ENCODE measurements at regions not wholly inside any gene's neighbourhood (a gene's known extent, or its start where the extent isn't known, plus 50 kb on each side); places are given as distances from the start of the nearest gene placed in this dataset.

GRCh38 chr9:75669721-75670120, 220.8 kb upstream of the PCSK5 start:
- DNase-seq (ENCODE audit: unreplicated experiment) = no peak
- Mint-ChIP-seq H3K27me3 (ENCODE audit: insufficient read depth, unreplicated experiment) (no peaks in the 10 kb centered on the region), H3K27ac (ENCODE audit: low read depth, unreplicated experiment) (no peak overlapping the region), H3K4me3 (ENCODE audit: unreplicated experiment) (no peak overlapping the region), H3K4me1 (ENCODE audit: insufficient read depth, unreplicated experiment) (no peaks in the 10 kb centered on the region), H3K36me3 (ENCODE audit: insufficient read depth, unreplicated experiment) (peaks cover 7% of the 10 kb centered on the region), H3K9me3 (ENCODE audit: unreplicated experiment) (peaks cover 37% of the 10 kb centered on the region)
- TF ChIP-seq CTCF (IDR thresholded peaks at IDR 0.05; ENCODE audit: unreplicated experiment) = no peak
- CTCF ChIA-PET = no interaction called here
- no TSS peak for BruUV-seq (replicated peaks)
- POLR2A ChIA-PET = no interaction called here
- intact Hi-C loops (cut with micrococcal nuclease) = no loop called here

- TF ChIP-seq CTCF (IDR thresholded peaks at IDR 0.05; ENCODE audit: unreplicated experiment) = no peak
- H3K4me1 Mint-ChIP-seq (ENCODE audit: insufficient read depth, unreplicated experiment) = no peaks in the 10 kb centered on the region
- POLR2A ChIA-PET = no interaction called here
- DNase-seq (ENCODE audit: unreplicated experiment) = no peak
- no TSS peak for BruUV-seq (replicated peaks)
- H3K4me3 Mint-ChIP-seq (ENCODE audit: unreplicated experiment) = no peak overlapping the region
- peaks cover 7% of the 10 kb centered on the region for H3K36me3 Mint-ChIP-seq (ENCODE audit: insufficient read depth, unreplicated experiment)
- peaks cover 50% of the 10 kb centered on the region for H3K9me3 Mint-ChIP-seq (ENCODE audit: unreplicated experiment)
- no peak overlapping the region for H3K27ac Mint-ChIP-seq (ENCODE audit: low read depth, unreplicated experiment)
- intact Hi-C loops (cut with micrococcal nuclease) = no loop called here
- no peaks in the 10 kb centered on the region for H3K27me3 Mint-ChIP-seq (ENCODE audit: insufficient read depth, unreplicated experiment)
- CTCF ChIA-PET = no interaction called here
Observed at GRCh38 chr9:75671354-75671753, 219.1 kb upstream of the PCSK5 start.

- DNase-seq (ENCODE audit: unreplicated experiment) = no peak
- H3K4me3 Mint-ChIP-seq (ENCODE audit: unreplicated experiment) = no peak overlapping the region
- TF ChIP-seq CTCF (IDR thresholded peaks at IDR 0.05; ENCODE audit: unreplicated experiment) = no peak
- no peak overlapping the region for H3K27ac Mint-ChIP-seq (ENCODE audit: low read depth, unreplicated experiment)
- ChIA-PET CTCF (interaction anchor here (0.7 kb wide), 1 partner anchor 10 kb away, joined by 3 read pairs; no protein-coding TSS in a partner anchor), POLR2A (no interaction called here)
- BruUV-seq (replicated peaks) = no TSS peak
- no peaks in the 10 kb centered on the region for H3K27me3 Mint-ChIP-seq (ENCODE audit: insufficient read depth, unreplicated experiment)
- no peaks in the 10 kb centered on the region for H3K4me1 Mint-ChIP-seq (ENCODE audit: insufficient read depth, unreplicated experiment)
- intact Hi-C loops (cut with micrococcal nuclease) = no loop called here
- H3K36me3 Mint-ChIP-seq (ENCODE audit: insufficient read depth, unreplicated experiment) = peaks cover 7% of the 10 kb centered on the region
- H3K9me3 Mint-ChIP-seq (ENCODE audit: unreplicated experiment) = peaks cover 42% of the 10 kb centered on the region
Observed at GRCh38 chr9:75672478-75672877, 218.0 kb upstream of the PCSK5 start.

- no peak for TF ChIP-seq CTCF (IDR thresholded peaks at IDR 0.05; ENCODE audit: unreplicated experiment)
- no peak overlapping the region for H3K27ac Mint-ChIP-seq (ENCODE audit: low read depth, unreplicated experiment)
- no peaks in the 10 kb centered on the region for H3K4me1 Mint-ChIP-seq (ENCODE audit: insufficient read depth, unreplicated experiment)
- no peaks in the 10 kb centered on the region for H3K36me3 Mint-ChIP-seq (ENCODE audit: insufficient read depth, unreplicated experiment)
- CTCF ChIA-PET = interaction anchor here (0.6 kb wide), 1 partner anchor 895 kb away, joined by 3 read pairs; no protein-coding TSS in a partner anchor
- H3K27me3 Mint-ChIP-seq (ENCODE audit: insufficient read depth, unreplicated experiment) = no peaks in the 10 kb centered on the region
- no TSS peak for BruUV-seq (replicated peaks)
- peaks cover 37% of the 10 kb centered on the region for H3K9me3 Mint-ChIP-seq (ENCODE audit: unreplicated experiment)
- no peak overlapping the region for H3K4me3 Mint-ChIP-seq (ENCODE audit: unreplicated experiment)
- no peak for DNase-seq (ENCODE audit: unreplicated experiment)
- POLR2A ChIA-PET = no interaction called here
- intact Hi-C loops (cut with micrococcal nuclease) = no loop called here
Observed at GRCh38 chr9:75683591-75683990, 206.9 kb upstream of the PCSK5 start.

All from MCF 10A (cell line).